HG02840 (cell line): ENCODE measurements at regions not wholly inside any gene's neighbourhood (a gene's known extent, or its start where the extent isn't known, plus 50 kb on each side); places are given as distances from the start of the nearest gene placed in this dataset.

Experiments
- ATAC-seq: cut with Tn5 transposase; IDR thresholded peaks from one replicate; pipeline ENCODE4 v1.9.1; 2021; ENCODE audit warnings: mild to moderate bottlenecking, moderate library complexity, moderate number of reproducible peaks; ENCODE audit not compliant: unreplicated experiment, low FRiP score

GRCh38 chr6:93604951-93605350 lies 185.6 kb upstream of the EPHA7 start:
- no peak for ATAC-seq

GRCh38 chr6:93592417-93592816 lies 173.1 kb upstream of the EPHA7 start:
- no peak for ATAC-seq

DNA sequence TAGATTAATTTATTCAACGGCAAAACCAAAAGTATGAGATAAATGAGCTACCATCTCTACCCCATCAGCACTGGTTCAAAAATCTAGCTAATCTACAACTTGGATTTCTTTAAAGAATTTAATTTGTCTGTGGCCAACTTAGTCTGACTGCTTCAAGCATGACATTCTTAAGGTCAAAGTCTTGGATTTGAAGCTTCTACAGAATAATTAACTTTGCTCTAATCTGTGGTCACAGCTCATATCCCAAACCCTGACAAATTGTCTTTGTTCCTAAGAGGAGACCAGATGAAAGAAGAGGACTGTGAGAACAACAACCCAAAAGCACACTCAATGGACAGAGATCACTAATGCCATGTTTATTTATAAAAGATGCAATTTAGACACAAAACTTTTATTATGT lies 166.9 kb upstream of the EPHA7 start:
- no peak for ATAC-seq

DNA sequence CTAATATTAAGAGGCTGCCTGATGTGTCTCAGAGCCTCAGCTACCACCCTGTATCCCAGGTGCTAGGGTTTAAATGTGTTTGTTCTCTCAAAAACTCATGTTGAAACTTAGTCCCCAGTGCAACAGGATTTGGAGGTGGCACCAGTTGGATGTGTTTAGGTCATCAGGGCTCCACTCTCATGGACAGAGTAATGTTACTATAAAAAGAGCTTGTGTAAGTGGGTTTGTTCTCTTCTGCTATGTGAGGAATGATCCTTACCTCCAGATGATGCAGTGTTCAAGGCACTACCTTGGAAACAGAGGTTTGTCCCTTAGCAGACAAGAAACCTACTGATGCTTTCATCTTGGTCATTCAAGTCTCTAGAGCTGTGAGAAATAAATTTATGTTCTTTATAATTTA lies 164.9 kb upstream of the EPHA7 start:
- ATAC-seq = no peak

DNA sequence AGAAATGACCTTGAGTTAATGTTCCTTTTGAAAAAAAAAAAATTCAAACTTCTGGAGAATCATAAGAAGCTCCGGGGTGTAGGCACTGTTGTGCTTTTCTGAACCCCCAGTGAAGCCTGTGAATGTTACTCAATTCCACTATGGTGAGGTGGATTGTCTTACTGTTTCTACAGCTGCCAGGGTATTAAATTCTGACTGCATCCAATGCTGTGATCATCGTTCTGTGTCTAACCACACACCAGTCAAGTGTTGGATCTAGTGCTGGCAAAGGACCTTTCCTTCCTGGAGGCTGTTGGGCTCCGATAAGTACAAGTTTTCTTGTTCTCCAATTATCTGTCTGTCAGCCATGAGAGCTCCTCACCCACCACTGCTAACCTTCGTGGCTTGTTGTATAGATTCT lies 162.0 kb upstream of the EPHA7 start:
- no peak for ATAC-seq

- ATAC-seq = no peak
These were observed 161.1 kb upstream of the EPHA7 start for GRCh38 chr6:93580446-93580845.

GRCh38 chr6:93575495-93576267 lies 156.3 kb upstream of the EPHA7 start:
- ATAC-seq = no peak

DNA sequence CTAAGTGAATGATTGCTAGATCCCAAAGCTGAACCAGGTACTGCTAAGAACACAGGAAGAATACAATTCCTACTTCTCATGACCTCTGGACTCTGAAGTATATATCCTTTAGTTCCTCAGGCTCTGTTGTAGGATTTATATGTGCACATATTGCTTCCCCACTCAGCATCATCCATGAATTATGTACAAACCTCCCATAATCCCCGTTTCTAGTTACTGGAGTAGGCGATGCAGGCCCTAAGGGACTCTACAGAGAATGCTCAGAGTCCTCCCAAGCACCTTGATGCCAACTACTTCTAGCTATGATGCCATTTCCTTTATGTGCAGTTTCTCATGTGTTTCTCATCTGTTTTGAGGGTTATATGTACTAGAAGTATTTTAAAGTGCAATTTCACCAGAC lies 154.9 kb upstream of the EPHA7 start:
- ATAC-seq = no peak

DNA sequence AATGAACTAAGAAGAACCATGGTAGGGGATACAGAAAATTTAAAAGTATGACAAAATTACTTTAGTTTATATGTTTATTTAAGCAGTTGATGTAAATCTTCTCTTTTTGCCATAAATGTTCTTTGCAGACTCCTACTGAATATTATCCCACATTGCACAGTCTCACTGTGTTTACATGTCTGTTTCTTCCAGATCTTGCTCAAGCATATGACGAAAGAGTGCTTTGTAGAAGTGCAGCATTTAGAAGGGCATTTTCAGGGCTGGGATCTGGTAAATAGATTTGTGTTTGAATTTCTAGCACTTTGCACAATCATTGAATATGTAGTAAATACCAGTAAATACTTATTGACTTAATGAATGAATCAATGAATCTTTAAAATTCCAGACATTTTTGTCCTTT lies 152.0 kb upstream of the EPHA7 start:
- no peak for ATAC-seq

DNA sequence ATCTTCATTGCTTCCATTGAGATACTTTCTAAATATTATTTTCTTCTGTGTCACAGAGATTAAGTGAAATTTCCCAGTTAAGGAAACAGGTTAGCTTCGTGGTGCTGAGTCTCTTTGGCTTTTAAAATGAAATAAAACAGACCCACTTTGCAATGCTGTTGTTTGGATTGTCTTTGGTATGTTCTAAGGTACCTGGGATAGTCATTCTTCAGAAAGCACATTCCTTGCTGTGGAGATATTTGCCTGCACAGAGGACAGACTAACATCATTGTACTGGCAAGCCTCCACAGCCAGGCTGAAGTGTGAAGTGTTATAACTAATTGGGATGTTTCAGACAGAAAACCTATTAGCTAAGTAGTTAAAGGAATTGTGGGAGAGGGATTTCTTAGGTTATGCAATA lies 148.8 kb upstream of the EPHA7 start:
- ATAC-seq = no peak

- no peak for ATAC-seq
These were observed 147.8 kb upstream of the EPHA7 start for GRCh38 chr6:93567164-93567563.

DNA sequence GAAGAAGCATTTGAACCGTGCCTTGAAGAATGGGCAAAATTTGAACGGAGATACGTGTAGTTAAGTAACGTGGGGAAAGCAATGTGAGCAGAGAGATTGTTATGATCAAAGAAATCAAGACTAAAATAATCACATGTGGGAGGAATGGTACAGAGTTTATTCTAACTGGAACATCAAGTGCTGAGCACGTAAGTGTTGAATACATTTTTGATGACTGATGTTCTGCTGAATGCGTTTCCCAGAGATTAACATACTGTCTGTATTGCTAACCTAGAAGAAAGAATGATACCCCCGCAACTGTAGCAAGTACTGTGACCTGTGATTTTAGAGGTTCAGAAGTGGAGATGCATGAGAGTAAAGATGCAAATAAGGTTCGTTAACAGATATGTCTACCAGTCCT lies 146.9 kb upstream of the EPHA7 start:
- ATAC-seq = no peak

DNA sequence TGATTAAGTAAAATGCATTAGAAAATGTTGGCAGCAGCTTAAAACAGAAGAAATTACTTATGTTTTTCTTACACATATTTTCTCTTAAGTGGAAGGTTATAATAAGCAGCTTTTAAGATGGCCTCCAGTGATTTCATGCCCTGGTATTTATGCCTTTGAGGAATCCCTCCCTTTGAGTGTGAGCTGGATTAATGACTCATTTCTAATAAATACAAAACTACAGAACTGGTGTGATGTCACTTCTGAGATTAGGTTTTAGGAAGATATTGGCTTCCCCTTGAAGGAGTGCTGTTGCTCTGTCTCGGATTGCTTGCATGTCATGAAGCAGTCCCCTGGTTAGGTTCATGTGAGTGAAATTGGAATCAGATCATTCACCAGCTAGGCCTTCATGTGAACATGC lies 143.2 kb upstream of the EPHA7 start:
- no peak for ATAC-seq

DNA sequence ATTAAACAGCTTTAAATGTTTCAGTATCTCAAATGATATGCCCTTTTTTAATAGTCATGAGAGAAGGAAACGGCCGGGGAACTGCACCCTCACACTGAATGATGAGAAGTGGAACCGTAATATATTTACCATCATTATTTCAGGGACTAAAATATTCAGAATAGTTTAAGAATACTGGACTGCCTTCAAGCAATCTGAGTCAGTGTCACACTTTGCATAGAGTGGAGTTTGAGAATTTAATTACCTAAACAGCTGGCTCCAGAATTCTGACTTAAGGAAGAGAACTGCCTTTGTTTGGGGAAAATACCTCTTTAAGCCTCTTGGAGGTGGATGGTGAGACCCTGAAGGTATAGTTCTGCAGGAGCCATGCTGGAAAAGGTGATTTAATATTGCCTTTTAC lies 135.9 kb upstream of the EPHA7 start:
- ATAC-seq = no peak

GRCh38 chr6:93554018-93554417 lies 134.7 kb upstream of the EPHA7 start:
- no peak for ATAC-seq

- ATAC-seq = no peak
These were observed 131.4 kb upstream of the EPHA7 start for GRCh38 chr6:93550551-93551276.

DNA sequence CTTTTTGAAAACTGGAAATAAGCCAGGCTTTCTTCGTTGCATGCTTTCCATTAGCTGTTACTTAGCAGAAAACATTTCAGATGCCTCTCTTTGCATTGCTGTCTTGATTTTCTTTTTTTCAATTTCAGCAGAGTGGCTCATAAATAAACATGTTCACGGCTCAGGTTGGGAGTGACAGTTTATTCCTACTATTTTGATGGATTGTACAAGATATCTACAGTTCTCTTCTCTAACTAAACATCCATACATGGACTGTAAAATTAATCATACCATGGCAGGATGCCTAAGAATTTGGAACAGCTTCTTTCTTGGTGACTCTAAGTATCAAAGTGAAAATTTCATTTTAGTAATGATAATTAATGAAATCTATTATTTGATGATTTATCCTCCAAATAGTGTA lies 130.5 kb upstream of the EPHA7 start:
- ATAC-seq = no peak

DNA sequence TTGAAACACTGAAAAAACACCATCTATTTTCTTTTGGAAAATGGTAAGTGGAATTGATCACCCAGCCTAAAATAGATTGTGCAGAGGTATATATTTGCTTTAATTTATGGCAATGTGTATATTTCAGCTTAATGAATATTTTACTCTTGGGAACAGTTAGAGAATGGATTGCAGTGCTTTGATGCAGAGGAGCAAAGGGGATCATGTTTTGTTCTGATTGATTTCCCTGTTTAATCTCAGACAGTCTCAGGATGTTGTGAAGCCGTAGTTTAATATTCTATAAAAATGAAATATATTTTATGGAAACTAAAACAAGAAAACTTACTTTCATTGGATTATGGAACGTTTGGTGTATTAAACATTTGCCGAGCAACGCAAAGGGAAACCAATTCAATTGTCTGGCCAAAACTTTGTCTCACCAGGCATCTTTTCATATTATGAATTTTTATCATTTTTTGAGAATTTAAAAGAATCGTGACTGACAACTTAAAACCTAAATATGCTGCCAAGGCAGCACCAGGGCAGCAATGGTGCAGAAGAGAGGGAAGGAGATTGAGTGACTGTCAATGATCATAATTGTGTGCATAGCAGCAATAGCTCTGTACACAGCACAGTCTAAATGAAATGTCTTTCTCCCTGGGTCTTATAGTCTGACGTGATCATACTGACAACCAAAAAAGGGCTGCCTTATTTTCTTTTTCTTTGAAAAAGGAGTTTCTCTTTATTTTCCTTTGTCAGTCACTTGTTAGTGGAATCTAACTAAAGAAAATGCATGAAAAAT lies 105.5 kb upstream of the EPHA7 start:
- ATAC-seq = no peak

- no peak for ATAC-seq
These were observed 104.0 kb upstream of the EPHA7 start for GRCh38 chr6:93523365-93523764.

DNA sequence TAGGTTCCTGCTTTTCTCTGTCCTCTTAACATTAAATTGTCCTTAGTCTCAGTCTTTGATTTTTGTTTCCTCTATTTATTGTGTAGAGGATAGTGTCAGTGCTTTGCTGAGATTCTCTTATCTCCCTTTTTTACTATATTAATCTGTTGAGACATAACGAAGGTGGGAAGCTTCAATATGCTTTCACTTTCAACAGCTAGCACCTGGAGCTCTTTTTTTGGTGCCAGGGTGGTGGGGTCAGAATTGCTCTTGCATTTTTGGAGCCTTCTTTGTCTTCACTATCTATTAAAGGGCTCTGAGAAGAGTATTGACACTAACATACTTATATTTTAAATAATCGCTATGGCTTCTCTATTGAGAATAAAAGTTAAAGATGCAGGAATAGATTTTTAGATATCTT lies 97.1 kb upstream of the EPHA7 start:
- no peak for ATAC-seq

DNA sequence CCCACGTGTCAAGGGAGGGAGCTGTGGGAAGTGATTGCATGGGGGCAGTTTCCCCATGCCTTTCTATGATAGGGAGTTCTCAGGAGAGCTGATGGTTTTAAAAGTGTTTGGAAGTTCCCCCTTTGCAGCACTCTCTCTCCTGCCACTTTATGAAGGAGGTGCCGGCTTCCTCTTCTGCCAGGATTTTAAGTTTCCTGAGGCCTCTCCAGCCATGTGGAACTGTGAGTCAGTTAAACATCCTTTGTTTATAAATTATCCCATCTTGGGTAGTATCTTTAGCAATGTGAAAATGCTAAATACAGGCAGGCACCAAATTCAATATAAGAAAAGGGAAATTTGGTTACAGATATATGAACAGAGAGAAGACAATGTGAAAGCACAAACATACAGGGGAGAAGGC lies 96.4 kb upstream of the EPHA7 start:
- ATAC-seq = no peak
